Muscle of leg (tissue), 3 donors: ENCODE measurements at regions not wholly inside any gene's neighbourhood (a gene's known extent, or its start where the extent isn't known, plus 50 kb on each side); places are given as distances from the start of the nearest gene placed in this dataset.

ENCODE experiments used
- DNase-seq: peaks from one replicate; pipeline ENCODE4 v3.0.0; 2013
- H3K27ac ChIP-seq: one replicate; pipeline ENCODE4 v1.5.1; 2013; ENCODE audit warnings: mild to moderate bottlenecking, low read length, control low read depth
- H3K27me3 ChIP-seq: one replicate; pipeline ENCODE4 v1.6.1; 2013; ENCODE audit warnings: low read length; ENCODE audit not compliant: control insufficient read depth, insufficient read depth
- H3K36me3 ChIP-seq: one replicate; pipeline ENCODE4 v1.6.1; 2013; ENCODE audit warnings: low read length; ENCODE audit not compliant: control insufficient read depth, insufficient read depth
- H3K4me1 ChIP-seq: one replicate; pipeline ENCODE4 v1.6.1; 2013; ENCODE audit warnings: low read length; ENCODE audit not compliant: control insufficient read depth, insufficient read depth
- H3K4me3 ChIP-seq: one replicate; pipeline ENCODE4 v1.5.1; 2013; ENCODE audit warnings: low read length, control low read depth
- H3K9me3 ChIP-seq: replicated peaks from 2 replicates; pipeline ENCODE4 v1.6.1; 2013; ENCODE audit warnings: low read depth, low read length; ENCODE audit not compliant: control insufficient read depth
- WGBS: methylation state at CpG from one replicate; pipeline ENCODE4 v1.1.5; 2013; ENCODE audit warnings: missing lambda C conversion rate; ENCODE audit not compliant: insufficient coverage; 5-methylcytosine and 5-hydroxymethylcytosine counted together

DNA sequence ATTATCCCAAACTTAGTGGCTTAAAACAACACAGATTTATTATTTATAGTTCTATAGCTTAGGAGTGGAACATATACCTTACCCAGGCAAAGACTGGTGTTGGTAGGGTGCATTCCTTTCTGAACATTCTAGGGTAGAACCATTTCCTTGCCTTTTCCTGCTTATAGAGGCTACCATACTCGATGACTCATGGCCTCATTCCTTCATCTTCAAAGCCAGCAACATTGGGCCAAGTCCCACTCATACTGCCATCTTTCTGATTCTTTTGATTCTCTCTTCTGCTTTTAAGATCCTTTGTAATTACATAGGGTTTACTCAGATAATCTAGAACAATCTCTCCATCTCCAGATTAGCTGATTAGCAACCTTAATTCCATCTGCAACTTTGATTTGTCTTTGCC lies 452.7 kb upstream of the KLF4 start:
- Histone ChIP-seq H3K27ac (no peak overlapping the region), H3K4me3 (no peak overlapping the region), H3K27me3 (no peaks in the 10 kb centered on the region), H3K9me3 (no peaks in the 10 kb centered on the region), H3K36me3 (no peaks in the 10 kb centered on the region), H3K4me1 (no peaks in the 10 kb centered on the region)
- no peak for DNase-seq
- no CpG with 5 or more reads among the region's 1 CpG for WGBS

DNA sequence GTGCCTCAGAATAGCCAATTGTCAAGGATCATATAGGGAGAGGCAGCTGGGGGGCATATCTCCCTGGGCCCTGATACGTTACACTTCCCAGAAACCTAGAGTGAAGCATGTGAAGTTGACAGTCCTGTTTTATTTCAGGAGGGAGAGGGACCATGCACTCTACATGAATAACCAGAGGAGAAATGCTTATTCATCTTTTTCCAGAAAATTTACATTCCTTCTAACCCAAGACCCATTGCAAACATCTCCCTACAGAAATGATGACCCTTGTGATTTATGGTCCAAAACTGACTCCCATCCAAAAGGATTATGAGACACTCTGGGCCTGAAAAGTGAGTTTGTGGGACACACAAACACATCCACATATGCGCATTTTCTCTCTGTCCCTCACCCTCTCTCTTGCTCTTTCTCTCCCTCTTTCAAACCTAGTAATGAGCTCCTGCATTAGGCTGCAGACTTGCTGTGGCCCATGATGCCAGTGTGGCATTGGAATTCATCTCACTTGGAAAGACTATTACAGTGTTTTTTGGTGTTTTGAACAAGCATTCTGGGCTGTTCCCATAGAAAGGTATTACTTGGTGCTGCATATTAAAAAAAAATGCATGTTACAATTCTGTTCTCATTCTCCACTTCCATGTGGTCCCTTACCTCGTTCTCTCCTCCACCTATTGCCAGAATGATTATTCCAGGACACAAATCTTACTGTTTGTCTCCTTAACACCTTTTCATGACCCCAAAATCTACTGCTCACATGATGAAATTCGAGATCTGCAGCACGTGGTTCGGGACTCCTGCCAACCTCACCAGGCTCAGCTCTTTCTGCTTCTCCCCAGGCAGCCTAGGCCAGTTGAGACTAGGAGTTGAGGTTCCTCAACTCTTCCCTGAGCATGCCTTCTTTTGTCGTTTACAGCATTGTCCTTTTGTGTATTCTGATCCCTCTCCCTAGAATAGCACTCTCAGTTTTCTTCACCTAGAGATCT lies 451.3 kb upstream of the KLF4 start:
- H3K4me3 ChIP-seq: no peak overlapping the region
- no peak overlapping the region for H3K27ac ChIP-seq
- WGBS: 22% methylated on average over 4 of the region's 7 CpGs

DNA sequence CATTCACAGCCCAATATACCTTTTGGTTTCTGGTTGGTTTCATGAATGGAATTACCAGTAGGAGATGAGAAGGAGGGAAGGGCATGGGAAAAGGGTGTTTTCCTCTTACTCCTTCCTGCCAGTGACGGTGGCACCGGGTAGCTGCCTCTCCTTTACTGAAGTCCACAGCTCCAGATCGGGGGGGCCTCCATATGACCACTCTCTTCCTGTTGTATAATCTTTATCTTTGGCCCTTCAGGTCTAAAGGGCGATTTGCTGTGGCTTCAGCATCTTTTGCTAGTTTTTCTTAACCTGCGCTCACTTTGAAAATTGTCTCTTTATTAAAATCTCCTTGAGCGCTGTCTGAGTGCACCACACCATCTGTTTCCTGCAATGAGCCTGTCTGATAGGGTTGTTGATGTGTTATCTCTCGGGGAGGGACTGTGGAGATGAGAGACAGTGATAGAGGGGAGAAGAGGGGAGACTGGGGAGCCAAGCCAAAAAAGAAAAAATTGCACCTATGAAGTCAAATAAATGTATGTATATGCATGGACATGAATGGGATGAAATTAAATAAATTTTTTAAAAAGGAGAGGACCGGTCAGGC lies 449.3 kb upstream of the KLF4 start:
- H3K9me3 ChIP-seq: no peaks in the 10 kb centered on the region
- 98% methylated on average over 5 of the region's 8 CpGs for WGBS
- H3K4me1 ChIP-seq: no peaks in the 10 kb centered on the region
- H3K27ac ChIP-seq: no peak overlapping the region
- H3K4me3 ChIP-seq: no peak overlapping the region
- H3K27me3 ChIP-seq: no peaks in the 10 kb centered on the region
- H3K36me3 ChIP-seq: no peaks in the 10 kb centered on the region
- DNase-seq: no peak

More for the DNA sequence above, 451.3 kb upstream of the KLF4 start:
- no peaks in the 10 kb centered on the region for H3K27me3 ChIP-seq
- no peaks in the 10 kb centered on the region for H3K9me3 ChIP-seq
- H3K36me3 ChIP-seq: no peaks in the 10 kb centered on the region
- no peak for DNase-seq
- no peaks in the 10 kb centered on the region for H3K4me1 ChIP-seq

DNA sequence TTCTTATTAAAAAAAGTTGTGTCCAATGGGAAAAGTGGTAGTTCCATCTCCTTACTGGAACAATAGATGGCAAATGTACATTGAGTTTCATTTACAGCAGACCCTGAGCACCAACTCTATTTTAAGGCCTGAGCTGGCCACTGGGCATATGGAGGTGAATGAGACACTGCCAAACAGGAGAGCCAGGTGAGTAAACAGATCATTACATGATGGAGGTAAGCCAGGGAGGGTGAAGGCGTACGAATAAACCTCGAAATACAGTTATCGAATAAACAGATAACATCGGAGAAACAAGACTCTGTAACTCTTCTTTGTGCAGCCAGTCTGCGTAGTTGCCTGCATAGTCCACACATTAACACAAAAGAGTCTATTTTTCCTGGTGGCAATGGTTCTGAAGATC lies 446.4 kb upstream of the KLF4 start:
- Histone ChIP-seq H3K27me3 (no peaks in the 10 kb centered on the region), H3K4me3 (no peak overlapping the region), H3K4me1 (no peaks in the 10 kb centered on the region), H3K27ac (no peak overlapping the region), H3K9me3 (no peaks in the 10 kb centered on the region), H3K36me3 (no peaks in the 10 kb centered on the region)
- DNase-seq: no peak
- 100% methylated on average over 1 of the region's 6 CpGs for WGBS

DNA sequence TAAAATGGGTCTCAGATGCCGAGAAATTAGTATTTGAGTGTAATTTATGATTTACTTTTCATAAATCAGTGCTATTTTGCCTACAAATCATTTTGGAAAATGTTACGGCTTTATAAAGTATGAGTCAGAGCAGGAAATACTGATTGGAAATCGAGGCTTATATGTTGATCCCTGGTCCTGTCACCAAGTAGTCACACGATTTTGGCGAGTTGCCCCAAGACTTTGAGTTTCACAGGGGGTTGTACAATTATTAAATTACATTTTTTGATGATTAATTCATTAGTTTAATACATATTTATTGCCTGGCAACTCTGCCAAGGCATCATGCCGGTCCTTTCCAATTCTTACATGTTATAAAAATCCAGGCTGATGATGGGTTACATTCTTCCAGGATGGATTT lies 443.9 kb upstream of the KLF4 start:
- Histone ChIP-seq H3K27me3 (no peaks in the 10 kb centered on the region), H3K9me3 (no peaks in the 10 kb centered on the region), H3K27ac (no peak overlapping the region), H3K36me3 (no peaks in the 10 kb centered on the region), H3K4me3 (no peak overlapping the region), H3K4me1 (no peaks in the 10 kb centered on the region)
- no CpG with 5 or more reads among the region's 6 CpGs for WGBS
- DNase-seq: no peak

DNA sequence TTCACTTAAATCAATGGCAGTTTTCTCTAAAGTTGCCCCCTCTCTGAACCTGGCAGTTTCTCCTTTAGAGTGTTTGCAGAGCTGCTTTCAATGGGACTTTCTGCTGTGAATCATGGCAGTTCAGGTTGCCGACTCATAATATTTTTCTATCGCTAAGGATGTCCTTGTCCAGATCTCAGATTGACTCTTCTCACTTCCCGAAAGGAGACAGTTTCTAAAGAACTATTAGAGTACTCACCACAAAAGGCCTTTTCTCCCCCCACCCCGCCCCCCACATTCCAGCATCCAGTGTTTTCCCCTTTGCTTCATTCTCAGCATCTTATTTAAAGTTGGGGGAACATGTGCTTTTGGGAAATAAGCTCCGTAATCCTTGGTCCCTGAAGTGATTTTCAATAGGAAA lies 443.5 kb upstream of the KLF4 start:
- DNase-seq: peak; percentile 35

DNA sequence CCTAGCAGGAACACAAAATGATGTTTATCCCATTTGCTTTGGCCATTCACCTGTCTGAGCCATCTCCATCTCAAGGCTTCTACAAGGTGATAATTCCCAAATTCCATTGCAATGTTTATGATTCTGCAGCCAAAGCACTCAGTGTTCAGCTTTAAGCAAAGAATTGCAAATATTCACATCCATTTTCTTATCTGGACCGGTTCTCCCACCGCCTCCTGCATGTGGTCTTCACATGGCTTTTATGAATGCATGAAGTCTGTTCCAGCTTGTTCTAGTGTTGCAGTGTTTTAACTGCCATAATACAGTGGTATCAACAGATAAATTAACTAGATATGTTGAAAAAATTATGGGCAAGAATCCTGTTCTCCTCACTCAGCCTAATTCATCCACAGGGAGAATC lies 443.0 kb upstream of the KLF4 start:
- H3K27me3 ChIP-seq: no peaks in the 10 kb centered on the region
- no CpG with 5 or more reads among the region's 2 CpGs for WGBS
- H3K4me3 ChIP-seq: no peak overlapping the region
- H3K4me1 ChIP-seq: no peaks in the 10 kb centered on the region
- H3K27ac ChIP-seq: no peak overlapping the region
- DNase-seq: no peak
- no peaks in the 10 kb centered on the region for H3K36me3 ChIP-seq
- H3K9me3 ChIP-seq: no peaks in the 10 kb centered on the region

More for the DNA sequence above, 443.5 kb upstream of the KLF4 start:
- Histone ChIP-seq H3K27me3 (no peaks in the 10 kb centered on the region), H3K9me3 (no peaks in the 10 kb centered on the region), H3K36me3 (no peaks in the 10 kb centered on the region), H3K4me1 (no peaks in the 10 kb centered on the region), H3K4me3 (no peak overlapping the region), H3K27ac (no peak overlapping the region)
- whole genome bisulfite sequencing: no CpG with 5 or more reads among the region's 5 CpGs

DNA sequence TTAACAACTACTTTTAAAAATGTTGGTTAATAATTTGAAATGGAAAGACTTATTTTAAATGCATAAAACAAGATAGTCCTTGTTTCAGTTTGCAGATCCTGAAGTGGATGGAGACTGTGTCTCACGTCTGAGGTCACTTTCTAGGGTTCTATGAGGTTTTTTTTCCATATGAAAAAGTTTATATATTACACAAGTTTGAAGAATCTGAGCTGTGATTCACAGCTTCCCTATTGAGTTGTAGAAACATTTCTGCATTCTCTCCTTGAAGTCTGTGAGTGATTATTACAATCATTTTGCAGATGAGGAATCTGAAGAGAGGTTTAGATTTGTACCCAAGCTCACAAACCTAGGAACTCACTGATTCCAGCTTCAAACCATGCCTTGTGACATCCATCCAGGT lies 442.5 kb upstream of the KLF4 start:
- H3K27ac ChIP-seq: no peak overlapping the region
- no CpG with 5 or more reads among the region's 1 CpG for WGBS
- no peaks in the 10 kb centered on the region for H3K4me1 ChIP-seq
- H3K9me3 ChIP-seq: no peaks in the 10 kb centered on the region
- H3K4me3 ChIP-seq: no peak overlapping the region
- no peak for DNase-seq
- no peaks in the 10 kb centered on the region for H3K27me3 ChIP-seq
- H3K36me3 ChIP-seq: no peaks in the 10 kb centered on the region

DNA sequence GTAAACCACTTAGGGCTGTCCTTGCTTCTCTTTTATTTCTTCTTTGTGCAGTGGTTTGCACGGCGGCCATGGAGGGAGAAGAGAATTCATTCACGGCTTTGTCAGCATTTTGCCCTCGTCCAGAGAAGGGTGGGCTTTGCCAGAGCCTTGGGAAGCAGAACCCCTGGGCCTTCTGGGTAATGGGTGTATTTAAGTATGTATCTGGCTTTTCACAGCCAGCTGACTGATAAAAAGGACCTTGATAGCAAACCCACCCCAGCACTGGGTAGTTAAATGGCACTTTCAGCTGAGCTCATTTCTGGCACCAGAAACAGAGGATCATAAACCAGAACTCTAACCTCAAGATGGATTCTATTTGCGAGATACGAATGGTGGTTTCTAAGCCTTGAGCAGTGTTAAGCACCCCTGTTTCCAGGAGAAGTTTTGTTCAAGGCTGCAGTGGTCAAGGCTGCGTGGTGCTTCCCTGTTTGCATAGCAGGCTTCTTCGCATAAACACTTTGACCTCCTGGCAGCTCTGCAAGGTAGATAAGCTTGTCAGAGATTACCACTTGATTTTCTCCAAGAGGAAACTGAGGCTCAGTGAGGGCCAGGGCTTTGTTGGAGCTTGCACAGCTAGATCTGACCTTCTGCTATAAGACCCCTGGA lies 441.6 kb upstream of the KLF4 start:
- Histone ChIP-seq H3K27me3 (no peaks in the 10 kb centered on the region), H3K9me3 (no peaks in the 10 kb centered on the region), H3K4me1 (no peaks in the 10 kb centered on the region), H3K27ac (no peak overlapping the region), H3K4me3 (no peak overlapping the region), H3K36me3 (no peaks in the 10 kb centered on the region)
- DNase-seq: no peak
- 98% methylated on average over 4 of the region's 8 CpGs for WGBS

DNA sequence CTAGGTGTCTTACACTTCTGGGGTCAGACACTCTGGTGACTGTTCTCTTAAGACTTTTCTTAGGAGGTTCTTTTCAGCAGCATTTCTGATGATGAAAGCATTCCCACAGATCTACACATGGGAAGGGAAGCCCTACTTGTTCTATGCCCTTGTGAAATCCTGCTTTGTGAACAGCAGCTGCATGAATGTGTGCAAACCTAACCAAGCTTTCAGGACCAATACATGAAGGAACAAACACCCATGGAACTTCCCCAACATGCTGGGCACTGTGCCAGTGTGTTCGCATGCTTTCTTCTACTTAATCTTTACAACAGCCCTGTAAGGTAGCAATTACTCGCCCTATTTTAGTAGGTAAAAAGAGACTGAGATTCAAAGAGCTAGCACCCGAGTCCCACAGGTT lies 439.9 kb upstream of the KLF4 start:
- WGBS: 100% methylated on average over 1 of the region's 3 CpGs
- Histone ChIP-seq H3K27me3 (no peaks in the 10 kb centered on the region), H3K9me3 (peaks cover 2% of the 10 kb centered on the region), H3K4me3 (no peak overlapping the region), H3K4me1 (no peaks in the 10 kb centered on the region), H3K27ac (no peak overlapping the region), H3K36me3 (no peaks in the 10 kb centered on the region)
- peak; percentile 73 for DNase-seq
